Kidney glomerular epithelial cell (primary cell): ENCODE measurements at regions not wholly inside any gene's neighbourhood (a gene's known extent, or its start where the extent isn't known, plus 50 kb on each side); places are given as distances from the start of the nearest gene placed in this dataset.
"Not testable (repeated sequence)": the region's sequence is repeated elsewhere in the genome, so short reads cannot be mapped to it uniquely, and the experiment has no call there.

Source experiments
- DNase-seq: peaks from one replicate; lab custom pipeline; 2025; lab: John Stamatoyannopoulos, UW

- no peak for DNase-seq
Observed at GRCh38 chr6:119493980-119494379, 144.4 kb upstream of the MAN1A1 start.

DNA sequence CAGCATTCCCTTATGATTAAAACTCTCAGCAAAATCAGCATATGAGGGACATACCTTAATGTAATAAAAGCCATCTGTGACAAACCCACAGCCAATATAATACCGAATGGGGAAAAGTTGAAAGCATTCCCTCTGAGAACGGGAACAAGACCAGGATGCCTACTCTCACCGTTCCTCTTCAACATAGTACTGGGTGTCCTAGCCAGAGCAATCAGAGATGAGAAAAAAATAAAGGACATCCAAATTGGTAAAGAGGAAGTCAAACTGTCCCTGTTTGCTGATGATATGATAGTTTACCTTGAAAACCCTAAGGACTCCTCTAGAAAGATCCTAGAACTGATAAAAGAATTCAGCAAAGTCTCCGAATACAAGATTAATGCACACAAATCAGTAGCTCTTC is 141.6 kb upstream of the MAN1A1 start:
- DNase-seq = not testable (repeated sequence)

DNA sequence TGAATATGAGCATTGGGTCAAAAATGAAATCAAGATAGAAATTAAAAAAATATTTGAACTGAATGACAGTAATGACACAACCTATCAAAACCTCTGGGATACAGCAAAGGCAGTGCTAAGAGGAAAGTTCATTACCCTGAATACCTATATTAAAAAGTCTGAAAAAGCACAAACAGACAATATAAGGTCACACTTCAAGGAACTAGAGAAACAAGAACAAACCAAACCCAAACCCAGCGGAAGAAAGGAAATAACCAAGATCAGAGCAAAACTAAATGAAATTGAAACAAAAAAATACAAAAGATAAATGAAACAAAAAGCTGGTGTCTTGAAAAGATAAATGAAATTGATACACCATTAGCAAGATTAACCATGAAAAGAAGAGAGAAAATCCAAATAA is 140.5 kb upstream of the MAN1A1 start:
- not testable (repeated sequence) for DNase-seq

DNA sequence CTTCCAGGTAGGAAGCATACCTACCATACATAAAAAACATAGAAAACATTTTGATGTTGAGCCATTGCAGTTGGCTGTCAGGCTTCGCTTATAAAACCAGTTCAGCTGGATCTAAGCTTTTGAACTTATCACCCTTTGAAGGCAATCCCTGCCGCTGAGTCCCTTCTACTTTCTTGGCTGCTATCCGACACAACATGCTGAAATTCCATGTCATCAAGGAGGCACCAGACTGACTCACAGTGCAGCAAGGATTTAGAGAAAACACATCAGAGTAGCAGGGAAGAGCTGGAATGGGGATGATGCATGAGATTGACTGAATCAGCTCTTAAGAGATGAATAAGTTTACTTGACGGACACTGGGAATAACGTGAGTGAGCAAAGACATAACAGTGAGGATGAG is 135.0 kb upstream of the MAN1A1 start:
- no peak for DNase-seq

GRCh38 chr6:119483908-119484307 is 134.3 kb upstream of the MAN1A1 start:
- DNase-seq = no peak

GRCh38 chr6:119482850-119483285 is 133.3 kb upstream of the MAN1A1 start:
- no peak for DNase-seq

DNA sequence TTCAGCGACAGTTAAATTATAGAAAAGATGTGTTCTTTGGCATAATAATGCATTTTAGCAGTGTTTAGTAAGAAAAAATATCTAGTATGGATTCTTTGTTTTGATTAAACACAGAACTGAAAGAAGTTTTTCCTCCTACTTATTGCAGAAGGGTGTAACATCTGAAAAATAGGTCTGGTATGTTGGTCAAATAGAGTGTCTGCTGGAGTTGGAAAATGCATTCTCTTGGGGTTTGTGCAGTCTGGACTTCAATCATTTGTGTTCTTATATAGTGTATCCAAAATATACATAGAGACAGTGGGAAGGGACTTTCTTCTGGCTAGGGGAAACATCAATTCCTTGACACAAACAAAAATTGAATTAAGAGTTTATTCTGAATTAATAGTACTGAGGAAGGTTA is 132.4 kb upstream of the MAN1A1 start:
- DNase-seq = no peak

- no peak for DNase-seq
Observed at GRCh38 chr6:119480961-119481497, 131.5 kb upstream of the MAN1A1 start.

DNA sequence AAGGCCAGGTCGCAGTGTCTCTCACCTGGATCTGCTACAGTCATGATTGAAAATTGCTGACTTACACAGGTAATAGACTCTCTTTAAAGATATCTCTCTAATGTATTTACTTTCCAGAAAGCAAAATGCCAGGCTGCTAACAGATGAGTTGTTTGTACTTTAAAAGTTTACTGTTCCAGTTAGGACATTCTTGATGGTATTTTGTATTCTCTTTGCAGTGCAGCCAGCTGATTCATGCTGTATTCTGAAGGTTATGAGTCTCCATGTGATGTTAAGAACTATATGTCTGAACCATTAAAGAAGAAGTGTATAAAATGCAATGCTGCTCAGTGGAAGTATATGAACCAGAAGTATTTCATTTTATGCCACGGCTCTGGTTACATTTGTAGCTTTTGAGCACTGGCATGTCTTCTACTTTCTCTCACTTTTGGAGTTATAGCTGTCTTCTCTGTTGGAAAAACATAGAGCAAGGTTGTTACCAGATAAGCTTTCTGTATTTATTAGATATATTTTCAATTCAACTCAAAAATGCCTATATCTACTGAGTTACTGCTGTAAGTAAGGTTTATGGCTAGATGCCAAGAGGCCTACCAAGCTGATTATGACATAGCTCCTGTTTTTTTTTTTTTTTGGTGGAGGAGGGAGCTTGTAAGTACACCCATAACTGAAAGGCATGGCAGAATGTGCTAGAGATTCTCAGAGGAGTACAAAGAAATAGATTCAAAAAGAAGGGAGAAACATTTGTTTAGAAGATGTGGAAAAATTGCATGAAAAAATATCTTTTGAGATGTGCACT is 130.5 kb upstream of the MAN1A1 start:
- DNase-seq = no peak

DNA sequence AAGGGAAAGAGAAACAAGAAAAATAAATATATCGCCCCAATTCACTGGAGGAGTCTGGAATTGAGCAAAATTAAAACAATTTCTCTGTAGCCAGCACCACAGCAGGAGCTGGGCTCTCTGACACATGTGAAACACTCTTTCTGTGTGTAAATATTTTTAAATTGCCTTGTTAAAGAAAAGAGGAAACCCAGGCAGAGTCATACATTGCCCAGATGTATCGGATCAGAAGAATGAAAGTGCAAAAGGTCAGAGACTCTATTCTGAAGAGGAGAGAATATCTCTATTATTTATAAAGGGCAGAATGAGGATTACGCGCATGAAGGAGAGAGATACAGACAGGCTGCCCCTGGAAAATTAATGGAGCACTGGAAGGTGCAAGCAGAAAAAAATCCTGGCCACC is 127.0 kb upstream of the MAN1A1 start:
- no peak for DNase-seq

GRCh38 chr6:119476024-119476423 is 126.5 kb upstream of the MAN1A1 start:
- no peak for DNase-seq

GRCh38 chr6:119470893-119471542 is 121.5 kb upstream of the MAN1A1 start:
- DNase-seq = no peak

DNA sequence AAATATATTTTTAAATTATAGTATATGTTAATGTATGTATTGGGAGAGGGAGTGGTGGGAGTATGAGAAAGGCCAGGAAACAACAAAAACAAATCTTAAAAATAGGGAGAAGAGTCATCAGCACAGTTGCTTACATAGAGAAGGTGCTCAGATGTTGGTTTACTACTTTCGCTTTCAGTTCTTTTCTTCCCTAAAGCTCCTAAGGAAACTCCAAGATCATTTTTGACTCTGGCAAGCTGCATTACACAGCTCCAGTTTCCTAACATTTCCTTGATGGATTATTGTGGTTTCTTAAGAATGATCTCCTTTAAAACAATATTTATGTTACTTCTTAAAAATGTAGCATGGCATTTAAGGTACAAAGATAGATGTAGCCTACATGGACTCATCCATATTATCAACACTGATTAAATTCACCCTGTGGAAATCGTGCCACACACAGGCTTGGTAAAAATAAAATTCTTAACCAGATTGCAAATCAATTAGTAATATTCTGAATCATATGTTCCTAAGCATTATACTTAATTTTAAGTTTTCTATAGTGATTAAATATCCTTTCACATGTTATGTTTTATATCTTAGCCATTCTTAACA is 118.0 kb upstream of the MAN1A1 start:
- no peak for DNase-seq

GRCh38 chr6:119466226-119466625 is 116.7 kb upstream of the MAN1A1 start:
- DNase-seq = no peak

DNA sequence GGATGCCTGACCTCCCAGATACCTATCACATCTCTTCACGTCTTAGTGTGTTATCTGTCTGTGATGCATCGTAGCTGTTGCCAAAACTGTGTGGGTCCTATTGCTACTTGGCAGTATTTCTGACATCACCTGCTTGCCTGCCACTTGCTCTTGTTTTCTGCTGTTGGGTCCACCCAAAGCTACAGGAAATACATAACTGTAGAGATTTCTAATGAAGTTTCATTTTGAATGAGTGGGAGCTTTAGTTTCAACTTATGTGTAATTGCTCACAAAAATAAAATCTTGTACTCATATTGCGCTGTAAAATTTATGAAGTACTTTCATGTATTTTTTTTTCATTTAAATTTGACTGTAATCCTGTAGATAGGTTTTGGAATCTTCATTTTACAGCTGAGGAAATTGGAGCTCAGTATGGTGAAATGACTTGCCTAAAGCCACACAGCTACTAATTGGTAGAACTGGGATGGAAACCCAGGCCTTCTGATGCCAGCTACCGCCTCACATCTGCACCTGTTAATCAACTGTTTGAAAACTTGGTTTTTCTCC is 113.6 kb upstream of the MAN1A1 start:
- DNase-seq = no peak

- no peak for DNase-seq
Observed at GRCh38 chr6:119461187-119461586, 111.6 kb upstream of the MAN1A1 start.

DNA sequence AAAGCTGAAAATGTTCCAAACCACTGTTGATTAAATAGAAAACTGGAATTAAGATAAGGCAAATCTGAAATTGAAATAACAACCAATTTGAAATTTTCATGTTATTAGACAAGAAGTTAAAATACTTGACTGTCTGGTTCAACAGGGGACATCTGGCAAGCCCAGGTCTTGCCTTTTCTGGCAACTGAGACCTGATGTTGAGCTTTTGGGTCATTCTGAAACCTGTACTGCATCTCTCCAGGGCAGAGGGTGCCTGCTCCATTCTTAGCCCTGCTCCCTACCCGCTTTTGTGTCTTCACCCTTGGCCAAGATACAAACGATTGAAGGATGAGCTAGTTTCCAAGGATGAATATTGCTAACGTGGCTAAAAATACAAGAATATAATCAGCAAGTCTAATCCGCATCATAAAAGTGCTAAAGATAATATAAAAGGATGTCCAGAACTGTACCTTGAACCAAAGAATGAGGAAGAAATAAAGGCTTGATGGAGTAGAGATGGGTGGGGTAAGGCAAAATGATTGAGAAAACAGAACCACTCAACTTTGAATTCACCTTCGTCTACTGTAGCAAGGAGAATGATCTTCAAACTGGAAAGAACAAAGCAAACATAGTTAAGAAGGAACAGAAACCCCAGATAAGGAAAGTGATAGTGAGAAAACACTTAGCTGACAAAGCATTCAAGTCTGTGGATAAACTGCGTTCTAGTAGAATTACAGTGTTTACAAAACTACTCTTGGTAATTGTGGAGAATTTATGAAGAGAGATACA is 109.8 kb upstream of the MAN1A1 start:
- no peak for DNase-seq

DNA sequence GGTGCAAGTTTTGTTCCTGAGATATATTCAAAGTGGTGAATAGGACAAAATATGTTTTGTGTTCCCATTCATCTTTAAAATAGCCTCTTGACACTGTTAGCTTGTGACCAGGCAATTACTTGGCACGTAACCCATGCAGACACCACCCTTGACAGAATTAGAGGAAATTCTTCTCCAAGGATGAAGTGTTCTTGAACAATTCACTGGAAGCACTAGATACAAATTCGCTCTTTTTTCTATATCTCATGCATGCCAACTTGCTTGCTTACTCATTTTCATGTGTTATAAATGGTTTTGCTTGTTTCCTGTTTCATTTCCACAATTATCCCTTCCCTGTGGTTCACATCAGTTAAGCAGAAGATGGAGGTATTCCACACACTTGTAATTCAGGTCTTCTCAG is 105.2 kb upstream of the MAN1A1 start:
- no peak for DNase-seq

DNA sequence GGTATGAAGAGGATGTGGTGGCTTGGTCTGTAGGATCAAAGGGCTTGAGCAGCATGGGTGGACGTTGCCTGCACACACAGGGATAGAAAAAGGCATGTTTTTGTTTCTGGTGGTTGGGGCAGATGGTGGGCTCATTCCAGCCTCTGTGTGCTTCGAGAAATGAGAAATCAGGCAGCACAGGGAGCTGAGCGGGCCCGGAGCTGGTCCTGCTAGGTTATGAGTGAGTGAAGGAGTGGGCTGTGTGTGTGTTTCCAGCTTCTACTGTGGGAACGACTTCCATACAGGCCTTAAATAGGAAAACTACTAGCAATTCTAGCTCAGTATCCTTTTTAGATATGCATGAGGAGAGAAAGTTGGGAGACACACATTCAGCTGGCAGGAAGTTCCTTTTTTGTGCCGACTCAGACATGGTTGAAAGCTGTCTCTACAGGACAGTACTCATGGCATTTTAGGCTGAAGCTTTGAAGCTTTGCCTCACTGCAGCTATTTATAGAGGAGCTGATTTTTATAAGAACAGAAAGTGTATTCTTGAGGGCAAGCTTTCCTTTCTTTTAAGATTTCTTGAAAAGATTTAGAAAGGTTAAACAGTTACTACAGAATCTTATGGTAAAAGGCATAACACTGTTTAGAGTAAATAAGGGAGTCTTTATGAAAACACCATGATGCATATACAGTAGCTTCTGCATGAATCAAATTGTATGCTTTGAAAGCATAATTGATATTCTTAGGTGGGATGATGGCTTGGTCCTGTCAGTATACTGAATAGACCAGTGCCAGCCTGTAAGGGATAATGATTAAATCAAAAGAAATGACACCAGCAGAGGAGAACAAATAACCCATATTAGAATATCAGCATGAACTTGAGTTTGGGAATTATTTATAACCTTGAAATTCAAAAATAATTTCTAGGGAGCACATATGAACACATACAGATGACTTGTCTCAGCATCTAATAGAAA is 104.0 kb upstream of the MAN1A1 start:
- DNase-seq = no peak

- DNase-seq = no peak
Observed at GRCh38 chr6:119449331-119450156, 100.0 kb upstream of the MAN1A1 start.
